ENCODE measurements at regions not wholly inside any gene's neighbourhood (a gene's known extent, or its start where the extent isn't known, plus 50 kb on each side); places are given as distances from the start of the nearest gene placed in this dataset.

GRCh38 chr18:70489986-70490933, 201.4 kb downstream of the SOCS6 start:
- Histone ChIP-seq H3K27ac (no peak overlapping the region), H3K36me3 (replicated peaks) (no peaks in the 10 kb centered on the region), H3K4me3 (ENCODE audit: low read depth, low read length) (peak overlapping the region; percentile 24), H3K27me3 (replicated peaks) (no peaks in the 10 kb centered on the region)
- in situ Hi-C loops (cut with HindIII; ENCODE audit: low pct_ligation_motif_present, low sequenced_read_pairs) = no loop called here
- DNase-seq = peak; percentile 44
- TF ChIP-seq, protein P1, sequence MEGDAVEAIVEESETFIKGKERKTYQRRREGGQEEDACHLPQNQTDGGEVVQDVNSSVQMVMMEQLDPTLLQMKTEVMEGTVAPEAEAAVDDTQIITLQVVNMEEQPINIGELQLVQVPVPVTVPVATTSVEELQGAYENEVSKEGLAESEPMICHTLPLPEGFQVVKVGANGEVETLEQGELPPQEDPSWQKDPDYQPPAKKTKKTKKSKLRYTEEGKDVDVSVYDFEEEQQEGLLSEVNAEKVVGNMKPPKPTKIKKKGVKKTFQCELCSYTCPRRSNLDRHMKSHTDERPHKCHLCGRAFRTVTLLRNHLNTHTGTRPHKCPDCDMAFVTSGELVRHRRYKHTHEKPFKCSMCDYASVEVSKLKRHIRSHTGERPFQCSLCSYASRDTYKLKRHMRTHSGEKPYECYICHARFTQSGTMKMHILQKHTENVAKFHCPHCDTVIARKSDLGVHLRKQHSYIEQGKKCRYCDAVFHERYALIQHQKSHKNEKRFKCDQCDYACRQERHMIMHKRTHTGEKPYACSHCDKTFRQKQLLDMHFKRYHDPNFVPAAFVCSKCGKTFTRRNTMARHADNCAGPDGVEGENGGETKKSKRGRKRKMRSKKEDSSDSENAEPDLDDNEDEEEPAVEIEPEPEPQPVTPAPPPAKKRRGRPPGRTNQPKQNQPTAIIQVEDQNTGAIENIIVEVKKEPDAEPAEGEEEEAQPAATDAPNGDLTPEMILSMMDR (IDR thresholded peaks at IDR 0.05; ENCODE audit: low read depth, low read length, missing control alignments) = peak; percentile 77

GRCh38 chr18:70489571-70489970, 200.7 kb downstream of the SOCS6 start:
- no peak for DNase-seq
- no peak overlapping the region for H3K27ac ChIP-seq
- in situ Hi-C loops (cut with HindIII; ENCODE audit: low pct_ligation_motif_present, low sequenced_read_pairs) = no loop called here
- no peaks in the 10 kb centered on the region for H3K27me3 ChIP-seq (replicated peaks)
- no peaks in the 10 kb centered on the region for H3K36me3 ChIP-seq (replicated peaks)
- no peak overlapping the region for H3K4me3 ChIP-seq (ENCODE audit: low read depth, low read length)
- TF ChIP-seq, protein P1 (IDR thresholded peaks at IDR 0.05; ENCODE audit: low read depth, low read length, missing control alignments) = no peak

GRCh38 chr18:70469916-70470315, 181.1 kb downstream of the SOCS6 start:
- no peaks in the 10 kb centered on the region for H3K27me3 ChIP-seq (replicated peaks)
- TF ChIP-seq, protein P1 (IDR thresholded peaks at IDR 0.05; ENCODE audit: low read depth, low read length, missing control alignments) = no peak
- no peaks in the 10 kb centered on the region for H3K36me3 ChIP-seq (replicated peaks)
- H3K27ac ChIP-seq = no peak overlapping the region
- no peak for DNase-seq
- H3K4me3 ChIP-seq (ENCODE audit: low read depth, low read length) = no peak overlapping the region
- in situ Hi-C loops (cut with HindIII; ENCODE audit: low pct_ligation_motif_present, low sequenced_read_pairs) = no loop called here

DNA sequence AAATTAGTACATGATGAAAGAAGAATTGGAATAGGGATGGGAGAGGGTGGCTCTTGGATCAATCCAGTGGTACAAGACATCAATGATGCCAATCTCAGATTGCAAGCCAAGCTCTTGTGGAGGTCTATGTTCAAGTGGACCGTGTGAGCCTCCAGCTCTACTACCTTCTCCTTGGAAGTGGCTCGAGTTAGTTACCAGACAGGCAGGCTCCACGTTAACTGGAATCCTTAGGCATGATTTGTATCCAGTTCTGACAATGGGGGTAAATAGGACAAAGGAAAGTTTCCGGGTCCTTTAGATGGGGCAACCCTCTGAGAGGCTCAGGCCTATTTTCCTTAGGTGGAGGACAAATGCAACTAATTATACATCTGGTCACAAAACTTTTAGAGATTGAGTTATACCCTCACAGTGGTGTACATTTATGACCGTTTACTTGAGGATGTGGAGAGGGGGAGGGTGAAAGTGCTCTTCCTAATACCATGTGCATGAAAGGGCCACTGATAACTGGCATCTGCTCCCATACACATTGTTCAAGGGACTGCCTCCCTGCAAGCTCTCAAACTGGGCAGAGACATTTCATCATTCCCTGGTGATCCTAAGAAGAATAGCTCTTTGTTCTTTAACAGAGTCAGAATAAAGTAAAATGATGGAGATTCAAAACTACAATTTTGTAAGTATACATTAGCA, 180.2 kb downstream of the SOCS6 start:
- Histone ChIP-seq H3K27ac (no peak overlapping the region), H3K27me3 (replicated peaks) (no peaks in the 10 kb centered on the region), H3K4me3 (ENCODE audit: low read depth, low read length) (no peak overlapping the region), H3K36me3 (replicated peaks) (no peaks in the 10 kb centered on the region)
- TF ChIP-seq, protein P1 (IDR thresholded peaks at IDR 0.05; ENCODE audit: low read depth, low read length, missing control alignments) = no peak
- in situ Hi-C loops (cut with HindIII; ENCODE audit: low pct_ligation_motif_present, low sequenced_read_pairs) = no loop called here
- no peak for DNase-seq

- DNase-seq = peak; percentile 54
- H3K4me3 ChIP-seq (ENCODE audit: low read depth, low read length) = peak overlapping the region; percentile 46
Observed at GRCh38 chr18:70464343-70465114, 175.7 kb downstream of the SOCS6 start.

More at GRCh38 chr18:70464343-70465114, 175.7 kb downstream of the SOCS6 start:
- no peaks in the 10 kb centered on the region for H3K36me3 ChIP-seq (replicated peaks)
- H3K27me3 ChIP-seq (replicated peaks) = no peaks in the 10 kb centered on the region
- in situ Hi-C loops (cut with HindIII; ENCODE audit: low pct_ligation_motif_present, low sequenced_read_pairs) = no loop called here
- H3K27ac ChIP-seq = no peak overlapping the region
- TF ChIP-seq, protein P1 (IDR thresholded peaks at IDR 0.05; ENCODE audit: low read depth, low read length, missing control alignments) = peak; percentile 66

All from brain microvascular endothelial cell (primary cell).